ENCODE measurements at regions not wholly inside any gene's neighbourhood (a gene's known extent, or its start where the extent isn't known, plus 50 kb on each side); places are given as distances from the start of the nearest gene placed in this dataset.

DNA sequence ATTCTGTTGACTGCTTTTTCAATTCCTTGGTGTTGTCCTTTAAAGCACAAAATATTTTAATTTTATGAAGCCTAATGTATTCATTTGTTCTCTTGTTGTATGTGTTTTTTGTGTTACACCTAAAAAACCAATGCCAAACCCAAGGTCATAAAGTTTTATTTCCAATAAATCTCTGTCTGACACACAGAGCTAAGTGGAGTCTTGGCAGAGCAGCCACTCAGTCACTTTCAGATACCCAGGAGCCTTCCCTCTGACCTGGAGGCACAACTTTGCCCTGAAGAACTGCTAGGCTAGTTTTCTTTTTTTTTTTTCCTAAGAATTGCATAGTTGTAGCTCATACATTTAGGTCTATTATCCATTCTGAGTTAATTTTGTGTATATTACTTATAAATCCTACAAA, 71.2 kb upstream of the BCL9 start:
- intact Hi-C loops (cut with micrococcal nuclease) (no loop called here), dilution Hi-C loops (cut with HindIII; ENCODE audit: low sequenced_read_pairs, unreplicated experiment) (no loop called here), in situ Hi-C loops (cut with MboI; ENCODE audit: low sequenced_read_pairs) (no loop called here)
- DNase-seq (no peak), ATAC-seq (ENCODE audit: low read depth) (no peak)
- H4K20me1 ChIP-seq (ENCODE audit: insufficient read depth, low read length): no peaks in the 10 kb centered on the region
- H2BK20ac ChIP-seq (ENCODE audit: low read depth, low read length): no peak overlapping the region
- H3K27me3 ChIP-seq (ENCODE audit: control insufficient read depth, insufficient read depth, low read length): no peaks in the 10 kb centered on the region
- H3K4me1 ChIP-seq (ENCODE audit: control insufficient read depth, insufficient read depth, low read length): no peaks in the 10 kb centered on the region
- H2AK9ac ChIP-seq (replicated peaks; ENCODE audit: low read depth, low read length, poor library complexity): no peak overlapping the region
- H4K8ac ChIP-seq (ENCODE audit: low read depth in 2 of 2, low read length in 2 of 2): no peak overlapping the region
- no peak overlapping the region for H2BK15ac ChIP-seq (ENCODE audit: low read depth, low read length)
- no peak overlapping the region for H2BK5ac ChIP-seq (ENCODE audit: low read depth, low read length, poor library complexity, severe bottlenecking)
- H3K4me3 ChIP-seq (ENCODE audit: insufficient read depth, low read depth, low read length): no peak overlapping the region
- H2AFZ ChIP-seq (replicated peaks; ENCODE audit: low read length, poor library complexity): no peak overlapping the region
- no peak overlapping the region for H3K18ac ChIP-seq (ENCODE audit: low read depth, low read length)
- H3K23ac ChIP-seq (ENCODE audit: low read depth, low read length): no peak overlapping the region
- ChIA-PET POLR2A (ENCODE audit: unreplicated experiment) (no interaction called here), CTCF (interaction anchor here (0.6 kb wide), 1 partner anchor 329 kb away, joined by 3 read pairs; no protein-coding TSS in a partner anchor)
- no TSS peak for BruUV-seq (replicated peaks)
- H3K9me3 ChIP-seq (ENCODE audit: control insufficient read depth, insufficient read depth, low read length): no peaks in the 10 kb centered on the region
- H3K14ac ChIP-seq (replicated peaks; ENCODE audit: low read depth, low read length): no peak overlapping the region
- H2AK5ac ChIP-seq (ENCODE audit: low read depth, low read length): no peak overlapping the region
- H3K4ac ChIP-seq (ENCODE audit: low read depth, low read length): no peak overlapping the region
- H2BK120ac ChIP-seq (ENCODE audit: low read depth, low read length): no peak overlapping the region
- H3K56ac ChIP-seq (ENCODE audit: extremely low read depth, insufficient read depth, low read length): no peak overlapping the region
- no peak overlapping the region for H4K91ac ChIP-seq (ENCODE audit: insufficient read depth, low read depth, low read length)
- H3K4me2 ChIP-seq (ENCODE audit: low read depth, low read length): no peak overlapping the region
- no peak overlapping the region for H3K27ac ChIP-seq (ENCODE audit: insufficient read depth, low read length)
- no peak overlapping the region for H4K5ac ChIP-seq (ENCODE audit: low read depth, low read length)
- no peaks in the 10 kb centered on the region for H3K9me1 ChIP-seq (ENCODE audit: insufficient read depth, low read length)
- H3K36me3 ChIP-seq (ENCODE audit: control insufficient read depth, insufficient read depth, low read length): no peaks in the 10 kb centered on the region
- TF ChIP-seq CEBPB (IDR thresholded peaks at IDR 0.05; ENCODE audit: low read depth, low read length) (no peak), RAD21 (IDR thresholded peaks at IDR 0.05; ENCODE audit: low read length) (no peak), POLR2A (IDR thresholded peaks at IDR 0.05; ENCODE audit: low read depth, low read length) (no peak), RCOR1 (IDR thresholded peaks at IDR 0.05; ENCODE audit: insufficient replicate concordance, low read length) (no peak), RFX5 (IDR thresholded peaks at IDR 0.05; ENCODE audit: low read depth, low read length) (no peak), NFE2L2 (IDR thresholded peaks at IDR 0.05; ENCODE audit: low read depth, low read length) (no peak), BHLHE40 (IDR thresholded peaks at IDR 0.05; ENCODE audit: low read depth, low read length) (no peak), CHD1 (IDR thresholded peaks at IDR 0.05; ENCODE audit: low read depth, low read length) (no peak), MXI1 (IDR thresholded peaks at IDR 0.05; ENCODE audit: borderline replicate concordance, low read depth, low read length) (no peak)
- H3K79me1 ChIP-seq (ENCODE audit: low read depth in 1 of 2, low read length in 2 of 2): no peaks in the 10 kb centered on the region
- no peak overlapping the region for H3K9ac ChIP-seq (ENCODE audit: low read depth, low read length)
